HT1080 (cell line): ENCODE measurements at regions not wholly inside any gene's neighbourhood (a gene's known extent, or its start where the extent isn't known, plus 50 kb on each side); places are given as distances from the start of the nearest gene placed in this dataset.

Source experiments
- DNase-seq: peaks from one replicate; pipeline ENCODE4 v3.0.0-alpha.2; 2015; ENCODE audit warnings: low read depth

- DNase-seq: no peak
These were observed 64.8 kb downstream of the PDCL3 start for GRCh38 chr2:100627330-100628300.

DNA sequence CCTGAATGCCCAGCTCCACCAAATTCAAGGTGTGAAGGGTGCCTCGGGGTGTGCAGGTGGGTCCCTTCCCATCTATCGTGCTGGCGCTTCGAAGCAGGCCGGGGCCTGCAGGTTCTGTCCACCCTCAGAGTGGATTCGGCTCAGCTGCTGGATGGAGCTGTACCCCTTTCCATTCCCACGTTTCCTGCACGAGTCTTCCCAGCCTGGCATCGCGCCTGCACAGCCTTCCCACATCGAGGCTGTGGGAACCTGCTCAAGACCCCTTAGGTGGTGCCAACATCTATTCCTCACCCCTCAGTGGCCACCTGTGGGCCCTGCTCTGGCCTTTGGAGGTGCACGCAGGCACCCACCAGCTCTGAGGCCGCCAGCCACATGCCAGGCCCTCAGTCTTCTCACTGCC, 65.7 kb downstream of the PDCL3 start:
- DNase-seq: no peak

DNA sequence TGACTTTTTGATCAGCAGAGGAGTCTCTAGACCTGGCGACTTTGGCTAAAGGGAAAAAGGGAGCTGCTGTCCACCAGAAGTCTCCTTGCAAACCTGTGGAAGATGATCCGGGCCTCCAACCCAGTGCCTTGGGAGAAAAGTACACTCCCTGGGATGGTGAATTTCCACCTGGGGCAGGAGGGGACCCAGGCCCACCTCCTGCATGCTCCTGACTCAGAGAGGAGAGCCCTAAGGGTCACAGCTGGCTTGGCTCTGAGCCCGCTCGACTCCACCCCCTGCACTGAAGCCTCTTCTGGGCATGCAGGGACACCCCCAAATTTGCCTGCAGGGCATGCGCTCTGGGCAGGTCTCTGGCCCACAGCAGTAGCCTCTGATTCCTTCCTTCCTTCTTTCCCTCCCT, 66.5 kb downstream of the PDCL3 start:
- no peak for DNase-seq

DNA sequence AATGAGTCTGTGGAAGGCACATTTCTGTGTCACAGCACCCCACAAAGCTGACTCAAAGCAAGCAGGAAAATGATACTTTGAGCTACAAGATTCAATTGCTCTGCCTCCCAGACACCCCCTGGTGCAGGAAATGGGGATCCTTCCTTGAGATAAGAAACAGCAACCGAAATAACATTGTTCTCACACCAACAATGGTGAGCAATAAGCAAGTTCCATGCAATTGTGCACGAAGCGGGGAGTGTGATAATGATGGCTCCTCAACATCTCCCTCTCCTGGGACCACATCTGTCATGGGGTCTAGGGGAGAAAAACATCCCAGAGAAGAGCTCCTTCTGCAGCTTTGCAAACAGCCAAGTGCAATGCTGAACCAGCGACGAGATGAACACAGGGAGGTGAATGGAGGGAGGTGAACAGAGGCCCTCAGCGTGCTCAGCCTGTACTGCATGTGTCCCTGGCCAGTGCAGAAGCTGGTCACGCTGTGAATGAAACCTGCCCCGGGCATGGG, 67.7 kb downstream of the PDCL3 start:
- DNase-seq: no peak

- DNase-seq: no peak
These were observed 69.2 kb downstream of the PDCL3 start for GRCh38 chr2:100632037-100632436.

GRCh38 chr2:100632759-100633158, 70.0 kb downstream of the PDCL3 start:
- no peak for DNase-seq

DNA sequence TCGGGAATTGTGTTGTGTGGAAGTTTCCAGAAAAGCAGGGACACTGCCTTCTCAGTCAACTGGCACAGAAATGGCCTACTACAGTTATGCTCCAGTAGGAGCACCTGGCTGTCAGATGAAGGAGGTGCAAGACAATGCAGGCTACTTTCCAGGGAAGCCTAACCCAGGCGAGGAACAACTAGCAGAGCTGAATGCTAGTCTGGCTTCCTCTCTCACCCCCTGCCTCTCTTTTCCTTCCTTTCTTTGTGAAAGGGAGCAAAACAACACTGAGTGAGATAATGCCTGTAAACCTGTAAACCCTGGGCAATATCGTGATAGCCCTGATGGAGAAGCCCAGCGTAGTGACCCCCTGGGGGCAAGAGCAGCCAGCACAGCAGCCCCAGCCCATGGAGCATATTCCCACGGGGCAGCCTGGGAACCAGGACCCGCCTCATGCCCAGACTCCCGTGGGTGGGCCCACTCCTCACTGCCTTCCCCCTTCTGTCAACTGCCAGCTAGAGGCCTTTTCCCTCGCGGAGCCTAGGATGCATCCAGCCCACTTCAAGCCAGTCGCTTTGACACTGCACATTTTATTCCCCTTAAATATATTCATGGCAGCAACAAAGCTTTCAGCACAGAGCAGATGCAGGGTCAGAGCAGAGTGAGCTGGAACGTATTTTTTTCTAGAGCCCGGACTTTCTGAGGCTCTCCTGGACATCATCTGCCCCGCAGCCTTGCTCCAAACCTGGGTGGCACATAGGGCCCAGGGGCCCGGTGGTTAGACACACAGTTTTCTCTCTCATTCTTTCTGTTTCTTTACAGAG, 77.0 kb downstream of the PDCL3 start:
- DNase-seq: no peak

- no peak for DNase-seq
These were observed 77.8 kb downstream of the PDCL3 start for GRCh38 chr2:100640431-100641124.

DNA sequence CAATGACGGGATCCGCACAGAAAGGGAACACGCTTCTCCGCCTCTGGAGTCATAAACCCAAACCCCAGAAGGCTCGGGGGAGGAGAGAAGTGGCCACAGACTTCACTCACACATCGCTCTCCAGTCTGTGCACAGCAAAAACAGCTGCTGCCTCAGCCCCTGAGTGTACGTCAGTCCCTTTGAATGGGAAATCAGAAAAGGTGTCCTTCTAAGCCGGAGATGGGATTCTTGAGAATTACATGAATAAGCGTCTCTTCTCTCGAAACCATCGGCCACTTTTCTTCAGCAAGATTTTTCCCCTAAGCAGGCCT, 78.3 kb downstream of the PDCL3 start:
- no peak for DNase-seq

GRCh38 chr2:100642425-100642824, 79.6 kb downstream of the PDCL3 start:
- no peak for DNase-seq

GRCh38 chr2:100643467-100643866, 80.7 kb downstream of the PDCL3 start:
- DNase-seq: no peak

GRCh38 chr2:100643906-100644501, 81.2 kb downstream of the PDCL3 start:
- DNase-seq: no peak

DNA sequence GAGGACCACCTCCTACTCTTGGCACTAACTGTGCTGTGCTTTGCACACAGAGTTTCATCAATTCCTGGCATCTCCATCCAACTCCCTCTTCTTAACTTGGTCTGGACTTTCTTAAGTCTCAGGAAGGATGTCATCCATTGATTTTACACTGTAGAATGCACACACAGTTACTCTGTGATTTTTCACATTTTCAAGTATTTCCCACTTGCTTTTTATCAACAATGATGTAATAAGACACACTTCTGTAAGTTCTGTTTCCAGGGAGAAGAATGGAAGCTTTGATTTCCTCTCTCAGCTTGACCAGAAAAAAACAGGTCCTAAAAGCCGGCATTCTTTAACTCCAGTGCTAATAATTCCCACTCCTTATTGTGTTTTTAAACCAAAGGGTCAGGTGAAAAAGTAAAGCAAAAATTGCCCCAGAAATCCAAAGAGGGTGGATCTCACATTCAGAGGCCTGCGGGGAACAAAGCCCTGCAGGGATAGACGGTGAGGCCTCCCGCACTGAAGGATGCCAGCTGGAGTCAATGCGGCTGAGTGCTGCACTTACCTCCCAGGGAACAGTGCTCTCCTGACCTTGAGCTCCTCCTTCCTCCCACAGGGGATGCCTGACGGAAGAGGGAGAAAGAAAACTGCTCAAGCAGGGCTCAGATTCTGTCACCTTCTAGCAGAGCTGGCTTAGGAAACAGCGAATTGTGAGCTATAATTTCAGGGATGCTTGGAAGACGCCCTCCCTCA, 83.1 kb downstream of the PDCL3 start:
- DNase-seq: no peak

- no peak for DNase-seq
These were observed 84.9 kb downstream of the PDCL3 start for GRCh38 chr2:100647709-100648108.

GRCh38 chr2:100650151-100650550, 87.4 kb downstream of the PDCL3 start:
- no peak for DNase-seq

DNA sequence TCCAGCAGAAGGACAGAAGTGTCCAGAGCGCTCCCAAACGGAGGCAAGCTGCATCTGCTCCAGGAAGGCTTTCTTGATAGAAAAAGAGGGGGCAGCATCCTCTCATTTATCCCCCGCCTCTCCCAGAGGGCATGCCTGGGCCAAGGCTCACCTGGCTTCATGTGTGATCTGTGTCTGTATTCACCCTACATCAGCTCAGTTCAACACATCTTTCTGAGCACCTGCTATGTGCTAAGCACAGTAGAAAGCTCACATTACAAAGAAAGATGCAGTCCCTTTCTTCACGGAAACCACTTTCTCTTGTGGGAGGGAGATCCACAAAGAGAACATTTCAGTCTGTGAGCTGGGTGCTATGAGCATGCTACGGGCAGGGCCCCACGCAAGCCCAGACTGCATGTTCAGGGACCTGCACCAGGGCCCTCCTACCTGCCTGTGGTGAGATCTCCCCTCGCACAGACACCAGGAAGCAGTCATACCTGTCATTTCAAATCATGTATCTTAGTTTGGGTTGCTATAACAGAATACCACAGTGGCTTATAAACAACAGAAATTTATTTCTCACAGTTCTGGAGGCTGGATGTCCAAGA, 90.7 kb downstream of the PDCL3 start:
- no peak for DNase-seq

DNA sequence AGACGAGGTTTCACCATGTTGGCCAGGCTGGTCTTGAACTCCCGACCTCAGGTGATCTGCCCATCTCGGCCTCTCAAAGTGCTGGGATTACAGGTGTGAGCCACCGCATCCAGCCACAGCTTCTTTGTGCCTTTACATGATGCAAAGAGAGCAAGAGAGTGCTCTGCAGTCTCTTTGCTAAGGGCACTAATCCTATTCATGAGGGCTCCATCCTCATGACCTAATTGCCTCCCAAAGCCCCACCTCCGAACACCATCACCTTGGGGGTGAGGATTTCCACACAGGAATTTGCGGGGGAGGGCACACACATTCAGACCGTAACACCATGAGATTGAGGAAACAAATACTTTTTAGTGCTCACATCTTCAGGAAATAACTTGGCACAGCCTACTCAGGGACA, 91.8 kb downstream of the PDCL3 start:
- no peak for DNase-seq

GRCh38 chr2:100655446-100655845, 92.7 kb downstream of the PDCL3 start:
- DNase-seq: no peak

DNA sequence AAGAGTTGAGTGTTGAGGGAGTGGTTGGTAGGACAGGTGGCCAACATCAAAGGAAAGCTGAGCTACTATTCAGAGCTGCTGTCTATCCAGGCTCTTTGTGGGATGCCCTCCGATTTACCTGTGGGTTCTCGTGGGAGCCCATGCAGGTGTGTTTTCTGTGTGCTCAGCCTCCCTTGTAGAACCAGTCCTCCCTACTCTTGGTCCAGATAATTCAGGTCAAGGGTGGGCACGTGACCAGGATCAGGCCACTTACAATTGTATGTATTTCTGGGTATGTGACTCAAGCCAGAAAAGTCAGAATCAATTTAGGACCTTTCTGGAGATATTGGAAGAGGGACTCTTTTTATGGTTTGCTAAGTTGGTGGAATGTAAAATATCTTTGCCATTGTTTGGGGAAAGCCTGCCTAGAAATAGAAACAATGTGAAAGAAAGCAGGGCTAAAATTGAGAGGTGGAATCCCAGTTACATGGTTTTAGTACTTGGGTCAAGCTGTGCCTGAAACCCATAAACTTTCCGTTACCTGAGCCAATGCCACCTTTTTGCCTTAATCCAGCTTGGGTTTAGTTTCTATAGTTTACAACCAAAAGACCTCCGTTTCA, 93.2 kb downstream of the PDCL3 start:
- no peak for DNase-seq

DNA sequence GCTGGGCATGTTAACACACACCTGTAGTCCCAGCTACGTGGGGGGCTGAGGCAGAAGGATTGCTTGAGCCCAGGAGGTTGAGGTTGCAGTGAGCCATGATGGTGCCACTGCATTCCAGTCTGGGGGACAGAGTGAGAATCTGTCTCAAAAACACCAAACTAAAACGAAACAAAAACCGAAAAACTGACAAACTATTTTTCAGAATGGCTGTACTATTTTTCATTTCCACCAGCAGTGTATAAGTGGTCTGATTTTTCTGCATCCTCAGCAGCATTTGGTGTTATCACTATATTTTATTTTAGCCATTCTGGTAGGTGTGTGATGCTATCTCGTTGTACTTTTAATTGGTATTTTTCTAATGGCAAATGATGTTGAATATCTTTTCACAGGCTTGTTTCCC, 95.2 kb downstream of the PDCL3 start:
- DNase-seq: no peak
